HG03565 (cell line): ENCODE measurements at regions not wholly inside any gene's neighbourhood (a gene's known extent, or its start where the extent isn't known, plus 50 kb on each side); places are given as distances from the start of the nearest gene placed in this dataset.
A peak's percentile ranks its signal among the peaks of the same experiment; 100 is the strongest.
"Not testable (repeated sequence)": the region's sequence is repeated elsewhere in the genome, so short reads cannot be mapped to it uniquely, and the experiment has no call there.

Experiments used
- ATAC-seq: cut with Tn5 transposase; IDR thresholded peaks from one replicate; pipeline ENCODE4 v1.9.1; 2021; ENCODE audit warnings: mild to moderate bottlenecking, moderate library complexity; ENCODE audit not compliant: unreplicated experiment

- ATAC-seq = no peak
Measured at GRCh38 chr2:237195396-237196120, 109.9 kb downstream of the COPS8 start.

- ATAC-seq = no peak
Measured at GRCh38 chr2:237196409-237196808, 110.7 kb downstream of the COPS8 start.

GRCh38 chr2:237196866-237197618 lies 111.4 kb downstream of the COPS8 start:
- ATAC-seq = no peak

- ATAC-seq = no peak
Measured at GRCh38 chr2:237198164-237198855, 112.6 kb downstream of the COPS8 start.

- ATAC-seq = no peak
Measured at GRCh38 chr2:237199082-237199481, 113.4 kb downstream of the COPS8 start.

GRCh38 chr2:237199577-237199976 lies 113.9 kb downstream of the COPS8 start:
- no peak for ATAC-seq

GRCh38 chr2:237200462-237200861 lies 114.8 kb downstream of the COPS8 start:
- no peak for ATAC-seq

- ATAC-seq = peak; percentile 74
Measured at GRCh38 chr2:237201461-237202287, 116.0 kb downstream of the COPS8 start.

GRCh38 chr2:237202288-237203030 lies 116.8 kb downstream of the COPS8 start:
- no peak for ATAC-seq

- no peak for ATAC-seq
Measured at GRCh38 chr2:237205043-237205541, 119.4 kb downstream of the COPS8 start.

- ATAC-seq = no peak
Measured at GRCh38 chr2:237205561-237205971, 119.9 kb downstream of the COPS8 start.

GRCh38 chr2:237207646-237208045 lies 122.0 kb downstream of the COPS8 start:
- ATAC-seq = no peak

GRCh38 chr2:237208373-237209260 lies 122.9 kb downstream of the COPS8 start:
- no peak for ATAC-seq

- no peak for ATAC-seq
Measured at GRCh38 chr2:237209885-237210284, 124.2 kb downstream of the COPS8 start.

- ATAC-seq = no peak
Measured at GRCh38 chr2:237210297-237210696, 124.6 kb downstream of the COPS8 start.

- no peak for ATAC-seq
Measured at GRCh38 chr2:237210763-237211162, 125.1 kb downstream of the COPS8 start.

GRCh38 chr2:237212356-237213279 lies 126.9 kb downstream of the COPS8 start:
- not testable (repeated sequence) for ATAC-seq
